ENCODE measurements at regions not wholly inside any gene's neighbourhood (a gene's known extent, or its start where the extent isn't known, plus 50 kb on each side); places are given as distances from the start of the nearest gene placed in this dataset.

- no peak overlapping the region for H3K27ac ChIP-seq (ENCODE audit: low read depth, low read length)
- H2BK5ac ChIP-seq (ENCODE audit: low read length) = no peak overlapping the region
- no peaks in the 10 kb centered on the region for H3K36me3 ChIP-seq (ENCODE audit: control insufficient read depth, insufficient read depth, low read length)
- H2AK5ac ChIP-seq (ENCODE audit: low read length) = no peak overlapping the region
- no peak overlapping the region for H3K4ac ChIP-seq (ENCODE audit: low read depth, low read length)
- no peak overlapping the region for H3K18ac ChIP-seq (ENCODE audit: low read length)
- no peak overlapping the region for H3K23ac ChIP-seq (ENCODE audit: low read length)
- H4K5ac ChIP-seq (ENCODE audit: low read length) = no peak overlapping the region
- no peak for DNase-seq
- H3K79me2 ChIP-seq (ENCODE audit: control insufficient read depth, insufficient read depth, low read length) = no peaks in the 10 kb centered on the region
- no peaks in the 10 kb centered on the region for H3K79me1 ChIP-seq (ENCODE audit: low read length)
- H3K4me1 ChIP-seq (ENCODE audit: control insufficient read depth, low read depth, low read length) = no peaks in the 10 kb centered on the region
- no peak overlapping the region for H2BK15ac ChIP-seq (replicated peaks; ENCODE audit: low read depth)
- H3K4me2 ChIP-seq (ENCODE audit: low read length) = no peak overlapping the region
- no peak overlapping the region for H2BK120ac ChIP-seq (ENCODE audit: low read depth, low read length)
- no peak overlapping the region for H3K4me3 ChIP-seq (ENCODE audit: low read length)
- WGBS (ENCODE audit: extremely low coverage, insufficient coverage, low lambda C conversion rate) = no CpG with 5 or more reads among the region's 5 CpGs
- H4K8ac ChIP-seq (ENCODE audit: low read depth, low read length) = no peak overlapping the region
- no peaks in the 10 kb centered on the region for H3K27me3 ChIP-seq (ENCODE audit: insufficient read depth, low read length, poor library complexity)
- H3K9ac ChIP-seq (ENCODE audit: low read length) = no peak overlapping the region
- peak overlapping the region; percentile 42 for H3K56ac ChIP-seq (ENCODE audit: low read length)
Observed at GRCh38 chr5:135697251-135697958, 118.6 kb upstream of the CXCL14 start.

- H3K4me2 ChIP-seq (ENCODE audit: low read length) = no peak overlapping the region
- no peak overlapping the region for H4K8ac ChIP-seq (ENCODE audit: low read depth, low read length)
- H3K36me3 ChIP-seq (ENCODE audit: control insufficient read depth, insufficient read depth, low read length) = no peaks in the 10 kb centered on the region
- H2AK5ac ChIP-seq (ENCODE audit: low read length) = no peak overlapping the region
- H3K79me1 ChIP-seq (ENCODE audit: low read length) = no peaks in the 10 kb centered on the region
- H3K79me2 ChIP-seq (ENCODE audit: control insufficient read depth, insufficient read depth, low read length) = no peaks in the 10 kb centered on the region
- H3K56ac ChIP-seq (ENCODE audit: low read length) = no peak overlapping the region
- no peak overlapping the region for H3K18ac ChIP-seq (ENCODE audit: low read length)
- H3K4me1 ChIP-seq (ENCODE audit: control insufficient read depth, low read depth, low read length) = no peaks in the 10 kb centered on the region
- H2BK15ac ChIP-seq (replicated peaks; ENCODE audit: low read depth) = no peak overlapping the region
- H2BK5ac ChIP-seq (ENCODE audit: low read length) = no peak overlapping the region
- H3K4me3 ChIP-seq (ENCODE audit: low read length) = no peak overlapping the region
- no peak overlapping the region for H3K4ac ChIP-seq (ENCODE audit: low read depth, low read length)
- no peak overlapping the region for H4K5ac ChIP-seq (ENCODE audit: low read length)
- no peak overlapping the region for H2BK120ac ChIP-seq (ENCODE audit: low read depth, low read length)
- no peak for DNase-seq
- H3K9ac ChIP-seq (ENCODE audit: low read length) = no peak overlapping the region
- H3K27me3 ChIP-seq (ENCODE audit: insufficient read depth, low read length, poor library complexity) = no peaks in the 10 kb centered on the region
- no peak overlapping the region for H3K27ac ChIP-seq (ENCODE audit: low read depth, low read length)
- no peak overlapping the region for H3K23ac ChIP-seq (ENCODE audit: low read length)
Observed at GRCh38 chr5:135696317-135696716, 117.5 kb upstream of the CXCL14 start.

GRCh38 chr5:135695656-135696313 lies 117.0 kb upstream of the CXCL14 start:
- no peak overlapping the region for H2BK15ac ChIP-seq (replicated peaks; ENCODE audit: low read depth)
- H3K4me2 ChIP-seq (ENCODE audit: low read length) = no peak overlapping the region
- no peak overlapping the region for H3K4me3 ChIP-seq (ENCODE audit: low read length)
- H2BK5ac ChIP-seq (ENCODE audit: low read length) = no peak overlapping the region
- no peak overlapping the region for H3K9ac ChIP-seq (ENCODE audit: low read length)
- H4K8ac ChIP-seq (ENCODE audit: low read depth, low read length) = no peak overlapping the region
- no peaks in the 10 kb centered on the region for H3K36me3 ChIP-seq (ENCODE audit: control insufficient read depth, insufficient read depth, low read length)
- DNase-seq = no peak
- H3K79me2 ChIP-seq (ENCODE audit: control insufficient read depth, insufficient read depth, low read length) = no peaks in the 10 kb centered on the region
- WGBS (ENCODE audit: extremely low coverage, insufficient coverage, low lambda C conversion rate) = no CpG with 5 or more reads among the region's 5 CpGs
- H2BK120ac ChIP-seq (ENCODE audit: low read depth, low read length) = no peak overlapping the region
- no peak overlapping the region for H3K23ac ChIP-seq (ENCODE audit: low read length)
- no peak overlapping the region for H3K4ac ChIP-seq (ENCODE audit: low read depth, low read length)
- H2AK5ac ChIP-seq (ENCODE audit: low read length) = no peak overlapping the region
- no peak overlapping the region for H3K18ac ChIP-seq (ENCODE audit: low read length)
- no peaks in the 10 kb centered on the region for H3K4me1 ChIP-seq (ENCODE audit: control insufficient read depth, low read depth, low read length)
- H4K5ac ChIP-seq (ENCODE audit: low read length) = no peak overlapping the region
- no peaks in the 10 kb centered on the region for H3K27me3 ChIP-seq (ENCODE audit: insufficient read depth, low read length, poor library complexity)
- no peaks in the 10 kb centered on the region for H3K79me1 ChIP-seq (ENCODE audit: low read length)
- H3K56ac ChIP-seq (ENCODE audit: low read length) = no peak overlapping the region
- H3K27ac ChIP-seq (ENCODE audit: low read depth, low read length) = no peak overlapping the region

GRCh38 chr5:135694906-135695305 lies 116.1 kb upstream of the CXCL14 start:
- H2AK5ac ChIP-seq (ENCODE audit: low read length) = no peak overlapping the region
- H3K27ac ChIP-seq (ENCODE audit: low read depth, low read length) = no peak overlapping the region
- H3K4me1 ChIP-seq (ENCODE audit: control insufficient read depth, low read depth, low read length) = no peaks in the 10 kb centered on the region
- DNase-seq = no peak
- H2BK120ac ChIP-seq (ENCODE audit: low read depth, low read length) = no peak overlapping the region
- H3K27me3 ChIP-seq (ENCODE audit: insufficient read depth, low read length, poor library complexity) = no peaks in the 10 kb centered on the region
- H3K4me2 ChIP-seq (ENCODE audit: low read length) = no peak overlapping the region
- no peak overlapping the region for H3K56ac ChIP-seq (ENCODE audit: low read length)
- H3K4me3 ChIP-seq (ENCODE audit: low read length) = no peak overlapping the region
- no peak overlapping the region for H4K5ac ChIP-seq (ENCODE audit: low read length)
- no peaks in the 10 kb centered on the region for H3K79me2 ChIP-seq (ENCODE audit: control insufficient read depth, insufficient read depth, low read length)
- H4K8ac ChIP-seq (ENCODE audit: low read depth, low read length) = no peak overlapping the region
- no peak overlapping the region for H3K23ac ChIP-seq (ENCODE audit: low read length)
- H3K36me3 ChIP-seq (ENCODE audit: control insufficient read depth, insufficient read depth, low read length) = no peaks in the 10 kb centered on the region
- H2BK5ac ChIP-seq (ENCODE audit: low read length) = no peak overlapping the region
- H3K79me1 ChIP-seq (ENCODE audit: low read length) = no peaks in the 10 kb centered on the region
- no peak overlapping the region for H2BK15ac ChIP-seq (replicated peaks; ENCODE audit: low read depth)
- H3K18ac ChIP-seq (ENCODE audit: low read length) = no peak overlapping the region
- no peak overlapping the region for H3K4ac ChIP-seq (ENCODE audit: low read depth, low read length)
- WGBS (ENCODE audit: extremely low coverage, insufficient coverage, low lambda C conversion rate) = no CpG with 5 or more reads among the region's 5 CpGs
- H3K9ac ChIP-seq (ENCODE audit: low read length) = no peak overlapping the region

GRCh38 chr5:135694012-135694411 lies 115.2 kb upstream of the CXCL14 start:
- H3K23ac ChIP-seq (ENCODE audit: low read length) = no peak overlapping the region
- no peaks in the 10 kb centered on the region for H3K79me1 ChIP-seq (ENCODE audit: low read length)
- no peaks in the 10 kb centered on the region for H3K4me1 ChIP-seq (ENCODE audit: control insufficient read depth, low read depth, low read length)
- H3K9ac ChIP-seq (ENCODE audit: low read length) = no peak overlapping the region
- no peak overlapping the region for H2AK5ac ChIP-seq (ENCODE audit: low read length)
- H3K27ac ChIP-seq (ENCODE audit: low read depth, low read length) = no peak overlapping the region
- no peak overlapping the region for H3K56ac ChIP-seq (ENCODE audit: low read length)
- no peak for DNase-seq
- no peak overlapping the region for H3K18ac ChIP-seq (ENCODE audit: low read length)
- no peaks in the 10 kb centered on the region for H3K79me2 ChIP-seq (ENCODE audit: control insufficient read depth, insufficient read depth, low read length)
- no CpG with 5 or more reads among the region's 9 CpGs for WGBS (ENCODE audit: extremely low coverage, insufficient coverage, low lambda C conversion rate)
- no peak overlapping the region for H3K4me3 ChIP-seq (ENCODE audit: low read length)
- H2BK5ac ChIP-seq (ENCODE audit: low read length) = no peak overlapping the region
- no peaks in the 10 kb centered on the region for H3K27me3 ChIP-seq (ENCODE audit: insufficient read depth, low read length, poor library complexity)
- H3K4me2 ChIP-seq (ENCODE audit: low read length) = no peak overlapping the region
- H4K8ac ChIP-seq (ENCODE audit: low read depth, low read length) = no peak overlapping the region
- H2BK15ac ChIP-seq (replicated peaks; ENCODE audit: low read depth) = no peak overlapping the region
- H4K5ac ChIP-seq (ENCODE audit: low read length) = no peak overlapping the region
- H2BK120ac ChIP-seq (ENCODE audit: low read depth, low read length) = no peak overlapping the region
- H3K4ac ChIP-seq (ENCODE audit: low read depth, low read length) = no peak overlapping the region
- no peaks in the 10 kb centered on the region for H3K36me3 ChIP-seq (ENCODE audit: control insufficient read depth, insufficient read depth, low read length)
